Kidney (tissue), 13 donors: ENCODE measurements at regions not wholly inside any gene's neighbourhood (a gene's known extent, or its start where the extent isn't known, plus 50 kb on each side); places are given as distances from the start of the nearest gene placed in this dataset.
"Not testable (repeated sequence)": the region's sequence is repeated elsewhere in the genome, so short reads cannot be mapped to it uniquely, and the experiment has no call there.

Experiments used
- DNase-seq, 5 donors: peaks; one replicate each; pipeline ENCODE4 v3.0.0-alpha.2; 2013 to 2020
- FAIRE-seq: peaks from 2 replicates; lab custom pipeline; 2012; peaks lifted over from hg19 to GRCh38; lab: Jason Lieb, UNC
- H3K27ac ChIP-seq, 2 donors: one replicate each; pipeline ENCODE4 v1.7.0; 2013; ENCODE audit warnings: low read depth in 2 of 2, low read length in 2 of 2, inconsistent platforms in 1 of 2
- H3K27me3 ChIP-seq: one replicate; pipeline ENCODE4 v1.7.1; 2013; ENCODE audit warnings: low read length, inconsistent platforms; ENCODE audit not compliant: control insufficient read depth, insufficient read depth
- H3K36me3 ChIP-seq, 3 donors: one replicate each; pipeline versions ENCODE4 v1.7.0 to v1.7.1; 2013; ENCODE audit warnings: low read length in 3 of 3, control low read depth in 1 of 3, inconsistent platforms in 1 of 3; ENCODE audit not compliant: insufficient read depth in 3 of 3, control insufficient read depth in 2 of 3
- H3K4me1 ChIP-seq, 3 donors: one replicate each; pipeline versions ENCODE4 v1.7.0 to v1.7.1; 2013; ENCODE audit warnings: low read length in 3 of 3, inconsistent platforms in 1 of 3, low read depth in 1 of 3; ENCODE audit not compliant: control insufficient read depth in 2 of 3, insufficient read depth in 2 of 3
- H3K4me3 ChIP-seq, 3 donors: one replicate each; pipeline versions ENCODE4 v1.7.0 to v1.8.1; 2013; ENCODE audit warnings: low read length in 3 of 3, control low read depth in 1 of 3, inconsistent platforms in 1 of 3
- H3K9ac ChIP-seq, 3 donors: one replicate each; pipeline versions ENCODE4 v1.7.0 to v1.7.1; 2013; ENCODE audit warnings: low read length in 3 of 3, control low read depth in 1 of 3, inconsistent platforms in 1 of 3
- H3K9me3 ChIP-seq, 3 donors: one replicate each; pipeline versions ENCODE4 v1.7.0 to v1.7.1; 2013; ENCODE audit warnings: low read length in 3 of 3, control low read depth in 1 of 3, inconsistent platforms in 1 of 3; ENCODE audit not compliant: control insufficient read depth in 2 of 3, insufficient read depth in 1 of 3
- CTCF ChIP-seq: IDR thresholded peaks from 3 replicates; pipeline ENCODE4 v1.5.1; 2012; ENCODE audit warnings: mild to moderate bottlenecking, moderate library complexity, borderline replicate concordance; ENCODE audit not compliant: insufficient read depth; ENCODE audit errors: extremely low read depth
- intact Hi-C: fragments of 100-400 bp; cut with DNase I; formaldehyde crosslinking; loops from one replicate; pipeline ENCODE4 v1.11.1; 2022
- donor health status: control.
- donor health status: control.
- donor health status: control.
- donor health status: control.
- donor health status: control.
- donor health status: DM: yes; HTN: yes; CAD: no.
- donor health status: Normal renal cell carcinoma (clear cell type).

DNA sequence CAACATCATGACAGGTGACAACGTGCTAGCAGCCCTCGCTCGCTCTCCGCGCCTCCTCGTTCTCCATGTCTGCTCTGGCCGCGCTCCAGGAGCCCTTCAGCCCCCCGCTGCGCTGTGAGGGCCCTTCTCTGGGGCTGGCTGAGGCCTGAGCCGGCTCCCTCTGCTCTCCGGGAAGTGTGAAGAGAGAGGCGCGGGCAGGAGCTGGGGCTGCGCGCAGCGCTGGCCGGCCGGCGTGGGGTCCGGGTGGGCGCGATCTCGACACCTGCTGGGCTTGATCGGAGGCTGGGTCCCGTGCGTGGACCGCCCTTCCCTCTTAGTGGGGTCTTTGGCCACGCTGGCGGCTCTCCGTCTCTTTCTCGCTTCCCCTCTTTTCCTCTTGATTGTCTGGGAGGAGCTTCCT, 195.5 kb downstream of the ANKRD30BL start:
- H3K27ac ChIP-seq, result no peak overlapping the region
- peak in 1 of 5 donors; percentile 67 for DNase-seq
- H3K4me1 ChIP-seq, result no peaks in the 10 kb centered on the region
- FAIRE-seq, result no peak
- no peaks in the 10 kb centered on the region for H3K36me3 ChIP-seq
- H3K9ac ChIP-seq, result no peak overlapping the region
- TF ChIP-seq CTCF, result no peak
- no peaks in the 10 kb centered on the region for H3K27me3 ChIP-seq
- intact Hi-C loops, result no loop called here
- no peak overlapping the region for H3K4me3 ChIP-seq
- H3K9me3 ChIP-seq, result no peaks in the 10 kb centered on the region

DNA sequence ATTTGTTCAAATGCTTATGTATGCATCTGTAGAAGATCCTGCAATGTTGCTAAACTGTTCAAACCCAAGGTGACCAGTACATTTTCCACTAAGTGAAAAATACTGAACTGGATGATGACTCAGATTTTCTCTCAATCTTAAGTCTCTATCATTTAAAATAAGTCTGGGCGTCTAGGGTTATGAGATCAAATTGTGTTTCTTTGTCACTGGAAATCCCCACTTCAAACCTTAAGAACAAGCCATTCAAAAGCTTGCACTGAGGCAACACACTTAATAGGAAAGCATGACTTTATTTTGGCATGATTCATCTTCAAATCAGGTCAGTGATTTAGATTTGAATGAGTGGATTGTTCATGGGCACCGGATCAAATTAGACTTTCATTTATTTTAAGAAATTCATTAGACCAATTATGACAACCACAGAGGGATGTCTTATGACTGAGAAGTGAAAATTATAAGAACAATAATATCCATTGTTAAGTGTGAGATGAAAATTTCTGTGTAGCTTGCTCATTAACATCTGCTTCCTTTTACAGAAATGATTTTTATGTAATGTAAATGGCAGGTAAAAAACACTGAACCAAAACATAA, 203.6 kb downstream of the ANKRD30BL start:
- FAIRE-seq, intact Hi-C loops: not testable (repeated sequence)

DNA sequence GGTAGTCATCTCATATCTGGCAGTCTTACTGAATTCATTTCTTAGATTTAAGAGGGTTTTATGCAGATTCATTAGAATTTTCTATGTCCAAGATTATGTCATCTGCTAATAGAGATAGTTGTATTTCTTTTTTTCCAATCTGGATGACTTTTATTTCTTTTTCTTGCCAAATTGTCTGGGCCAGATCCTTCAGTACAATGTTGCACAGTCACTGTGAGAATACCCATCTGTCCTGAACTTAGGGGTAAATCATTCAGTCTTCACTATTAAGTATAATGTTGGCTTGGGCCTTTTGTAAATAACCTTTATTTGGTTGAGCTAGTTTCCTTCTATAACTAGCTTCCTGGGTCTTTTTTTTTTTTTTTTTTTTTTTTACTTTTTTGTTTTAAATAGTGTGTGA, 213.1 kb downstream of the ANKRD30BL start:
- H3K9me3 ChIP-seq, FAIRE-seq, DNase-seq, H3K4me1 ChIP-seq, H3K9ac ChIP-seq, H3K27ac ChIP-seq, H3K36me3 ChIP-seq, H3K4me3 ChIP-seq, H3K27me3 ChIP-seq, intact Hi-C loops: not testable (repeated sequence)

More for the DNA sequence above, 203.6 kb downstream of the ANKRD30BL start:
- not testable (repeated sequence) for H3K27ac ChIP-seq, H3K9me3 ChIP-seq, DNase-seq, H3K4me1 ChIP-seq, H3K4me3 ChIP-seq, H3K36me3 ChIP-seq, H3K9ac ChIP-seq, H3K27me3 ChIP-seq

DNA sequence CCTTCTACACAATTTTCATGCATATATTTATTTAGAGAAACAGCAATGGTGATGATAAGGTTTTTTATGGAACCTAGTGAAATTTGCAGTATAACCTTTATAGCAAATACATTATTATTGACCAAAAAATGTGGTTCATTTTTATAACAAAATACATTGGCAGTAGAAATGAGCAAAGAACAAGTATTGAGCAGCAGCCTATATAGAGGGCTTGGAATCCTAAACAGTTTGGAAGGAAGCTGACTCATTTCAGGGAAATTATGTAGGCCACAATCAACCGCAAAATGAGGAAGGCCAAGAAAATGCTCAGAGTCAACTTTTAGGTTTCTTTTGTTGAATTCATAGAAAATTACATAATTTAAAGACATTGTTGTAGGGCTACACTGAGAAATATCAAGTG, 238.5 kb downstream of the ANKRD30BL start:
- H3K4me1 ChIP-seq, H3K27ac ChIP-seq, H3K4me3 ChIP-seq, FAIRE-seq, H3K36me3 ChIP-seq, H3K9me3 ChIP-seq, DNase-seq, H3K9ac ChIP-seq, intact Hi-C loops, H3K27me3 ChIP-seq: not testable (repeated sequence)

DNA sequence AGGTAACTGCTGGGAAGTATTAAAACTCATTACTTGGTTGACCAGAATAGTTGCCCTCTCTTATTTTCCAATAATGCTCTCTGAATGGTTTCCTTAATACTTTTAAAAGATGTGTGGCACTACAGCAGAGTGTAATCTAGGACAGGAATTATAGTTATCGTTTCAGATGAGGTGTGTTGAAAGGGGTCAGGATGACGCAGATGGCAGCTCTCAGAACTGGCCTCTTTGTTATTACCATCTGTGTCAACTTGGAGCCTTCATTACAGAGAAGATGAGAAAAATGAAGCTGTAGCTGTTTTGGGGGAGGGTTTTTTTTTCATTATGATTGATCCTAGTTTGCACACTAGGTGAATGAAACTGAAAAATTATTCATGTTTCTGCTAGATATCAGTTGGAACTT, 238.9 kb downstream of the ANKRD30BL start:
- intact Hi-C loops, H3K27ac ChIP-seq, H3K9ac ChIP-seq, FAIRE-seq, DNase-seq, H3K9me3 ChIP-seq, H3K36me3 ChIP-seq, H3K4me3 ChIP-seq, H3K27me3 ChIP-seq, H3K4me1 ChIP-seq: not testable (repeated sequence)
